ENCODE measurements at regions not wholly inside any gene's neighbourhood (a gene's known extent, or its start where the extent isn't known, plus 50 kb on each side); places are given as distances from the start of the nearest gene placed in this dataset.

DNA sequence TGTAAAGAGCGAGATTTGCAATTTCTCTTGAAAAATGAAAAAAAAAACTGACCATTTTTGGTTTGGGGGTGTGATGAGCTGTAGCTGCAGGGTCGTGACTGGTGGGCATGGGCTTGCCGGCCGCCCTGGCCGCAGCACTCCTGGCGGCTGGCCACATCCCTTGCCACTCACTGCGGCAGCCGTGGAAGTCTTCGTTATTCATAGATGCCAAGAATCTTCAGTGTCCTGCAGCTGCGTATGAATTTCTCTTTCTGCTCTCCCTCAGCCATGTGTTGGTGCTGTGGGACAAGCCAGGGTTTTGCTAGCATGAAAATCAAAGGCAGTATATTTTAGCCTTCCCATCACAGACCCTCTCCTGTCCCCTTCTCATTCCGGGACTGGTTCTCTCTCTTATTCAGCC is 151.7 kb upstream of the TSHZ3 start:
- no peak overlapping the region for H3K4me3 ChIP-seq (ENCODE audit: low read depth in 1 of 3, low read length in 3 of 3)
- H3K4me1 ChIP-seq (ENCODE audit: control insufficient read depth in 4 of 4, insufficient read depth in 4 of 4, low read length in 3 of 4) = no peaks in the 10 kb centered on the region
- peaks cover 0 to 4% (median 0%) of the 10 kb centered on the region in 4 donors for H3K27me3 ChIP-seq (ENCODE audit: control insufficient read depth in 4 of 4, insufficient read depth in 4 of 4, low read length in 3 of 4)
- H3K9me3 ChIP-seq (ENCODE audit: control insufficient read depth in 4 of 4, low read length in 3 of 4) = no peaks in the 10 kb centered on the region
- TF ChIP-seq, protein P1, sequence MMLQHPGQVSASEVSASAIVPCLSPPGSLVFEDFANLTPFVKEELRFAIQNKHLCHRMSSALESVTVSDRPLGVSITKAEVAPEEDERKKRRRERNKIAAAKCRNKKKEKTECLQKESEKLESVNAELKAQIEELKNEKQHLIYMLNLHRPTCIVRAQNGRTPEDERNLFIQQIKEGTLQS (IDR thresholded peaks at IDR 0.05) = no peak
- TF ChIP-seq, protein P2, sequence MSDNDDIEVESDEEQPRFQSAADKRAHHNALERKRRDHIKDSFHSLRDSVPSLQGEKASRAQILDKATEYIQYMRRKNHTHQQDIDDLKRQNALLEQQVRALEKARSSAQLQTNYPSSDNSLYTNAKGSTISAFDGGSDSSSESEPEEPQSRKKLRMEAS (IDR thresholded peaks at IDR 0.05) = no peak
- TF ChIP-seq EGR1 (IDR thresholded peaks at IDR 0.05; ENCODE audit: low read depth in 2 of 2) (no peak), FOXA2 (IDR thresholded peaks at IDR 0.05) (no peak), FOXA1 (IDR thresholded peaks at IDR 0.05) (no peak)
- H3K9ac ChIP-seq (ENCODE audit: low read depth in 1 of 2, low read length in 2 of 2) = no peak overlapping the region
- H3K27ac ChIP-seq (ENCODE audit: low read depth in 1 of 2, low read length in 2 of 2) = no peak overlapping the region
- WGBS = 87% methylated on average over 11 of the region's 11 CpGs
- peak; percentile 4 for DNase-seq (ENCODE audit: low spot score)
- H3K36me3 ChIP-seq (ENCODE audit: control insufficient read depth in 4 of 4, insufficient read depth in 3 of 4, low read depth in 1 of 4, low read length in 3 of 4) = no peaks in the 10 kb centered on the region

DNA sequence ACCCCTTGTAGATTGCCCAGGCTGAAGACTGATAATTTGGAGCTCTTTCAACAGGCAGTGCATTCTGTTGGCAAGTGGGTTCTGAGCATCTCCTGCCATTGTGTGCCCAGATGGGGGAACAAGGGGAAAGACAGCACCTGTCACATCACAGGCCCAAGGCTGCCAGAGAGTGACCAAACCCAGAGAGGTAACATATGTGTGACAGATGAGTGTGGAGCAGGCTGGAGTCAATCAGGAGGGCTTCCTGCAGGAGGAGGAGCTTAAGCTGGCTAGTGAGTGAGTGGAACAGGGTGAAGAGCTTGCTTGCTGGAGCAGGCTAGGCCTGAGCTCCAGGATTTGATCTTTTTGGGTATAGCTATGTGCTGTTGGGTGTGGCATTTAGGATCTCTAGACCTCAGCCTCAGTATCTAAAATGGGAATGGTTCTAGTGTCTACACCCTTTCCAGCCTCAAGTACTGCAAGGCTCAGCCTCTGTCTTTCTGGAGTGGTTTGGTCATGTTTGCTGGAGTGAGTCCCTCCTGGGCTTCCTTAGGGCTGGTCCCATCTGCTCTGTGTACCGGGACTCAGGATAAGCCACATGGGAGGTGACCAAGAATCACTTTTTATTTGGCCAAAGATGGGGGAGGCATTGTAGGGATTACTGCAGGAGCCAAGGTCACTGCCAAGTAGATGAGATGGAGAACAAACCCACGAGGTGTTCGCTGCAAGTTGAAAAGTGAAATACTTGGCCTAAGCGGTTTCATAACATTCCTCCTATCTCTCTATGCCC is 152.4 kb upstream of the TSHZ3 start:
- Histone ChIP-seq H3K27ac (ENCODE audit: low read depth in 1 of 2, low read length in 2 of 2) (no peak overlapping the region), H3K9me3 (ENCODE audit: control insufficient read depth in 4 of 4, low read length in 3 of 4) (no peaks in the 10 kb centered on the region), H3K9ac (ENCODE audit: low read depth in 1 of 2, low read length in 2 of 2) (no peak overlapping the region), H3K4me1 (ENCODE audit: control insufficient read depth in 4 of 4, insufficient read depth in 4 of 4, low read length in 3 of 4) (no peaks in the 10 kb centered on the region), H3K36me3 (ENCODE audit: control insufficient read depth in 4 of 4, insufficient read depth in 3 of 4, low read depth in 1 of 4, low read length in 3 of 4) (no peaks in the 10 kb centered on the region), H3K27me3 (ENCODE audit: control insufficient read depth in 4 of 4, insufficient read depth in 4 of 4, low read length in 3 of 4) (peaks cover 0 to 4% (median 0%) of the 10 kb centered on the region in 4 donors), H3K4me3 (ENCODE audit: low read depth in 1 of 3, low read length in 3 of 3) (no peak overlapping the region)
- 85% methylated on average over 4 of the region's 4 CpGs for WGBS
- peak; percentile 5 for DNase-seq (ENCODE audit: low spot score)
- no peak for TF ChIP-seq NR2F2 (IDR thresholded peaks at IDR 0.05)
- no peak for TF ChIP-seq GABPA (IDR thresholded peaks at IDR 0.05 in 1 of 2, conservative IDR thresholded peaks at IDR 0.05 in 1 of 2)
- no peak for TF ChIP-seq YY1 (IDR thresholded peaks at IDR 0.05)
- TF ChIP-seq RXRA (IDR thresholded peaks at IDR 0.05) = no peak
- TF ChIP-seq RAD21 (IDR thresholded peaks at IDR 0.05) = no peak

DNA sequence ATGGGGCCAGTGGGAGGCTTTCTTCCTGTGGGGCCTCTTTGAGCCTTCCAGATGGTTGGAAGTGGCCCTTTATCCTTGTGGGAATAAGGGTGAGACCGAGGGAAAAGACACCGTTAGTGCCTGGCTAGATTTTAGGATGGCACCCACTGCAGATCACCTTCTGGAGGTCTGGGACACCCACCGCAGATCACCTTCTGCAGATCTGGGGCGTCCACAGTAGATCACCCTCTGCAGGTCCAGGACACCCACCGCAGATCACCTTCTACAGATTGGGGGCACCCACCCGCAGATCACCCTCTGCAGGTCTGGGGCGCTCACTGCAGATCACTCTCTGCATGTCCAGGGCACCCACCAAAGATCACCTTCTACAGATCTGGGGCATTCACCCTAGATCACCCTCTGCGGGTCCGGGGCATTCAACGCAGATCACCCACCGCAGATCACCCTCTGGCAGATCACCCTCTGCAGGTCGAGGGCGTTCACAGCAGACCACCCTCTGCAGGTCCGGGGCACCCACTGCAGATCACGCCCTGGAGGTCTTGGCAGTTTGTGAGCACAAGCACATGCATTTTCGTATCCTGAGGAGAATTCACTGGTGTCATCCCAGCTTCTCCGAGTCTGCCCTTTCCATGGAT is 153.4 kb upstream of the TSHZ3 start:
- Histone ChIP-seq H3K27ac (ENCODE audit: low read depth in 1 of 2, low read length in 2 of 2) (no peak overlapping the region), H3K9ac (ENCODE audit: low read depth in 1 of 2, low read length in 2 of 2) (no peak overlapping the region), H3K9me3 (ENCODE audit: control insufficient read depth in 4 of 4, low read length in 3 of 4) (no peaks in the 10 kb centered on the region), H3K4me1 (ENCODE audit: control insufficient read depth in 4 of 4, insufficient read depth in 4 of 4, low read length in 3 of 4) (no peaks in the 10 kb centered on the region), H3K36me3 (ENCODE audit: control insufficient read depth in 4 of 4, insufficient read depth in 3 of 4, low read depth in 1 of 4, low read length in 3 of 4) (no peaks in the 10 kb centered on the region), H3K27me3 (ENCODE audit: control insufficient read depth in 4 of 4, insufficient read depth in 4 of 4, low read length in 3 of 4) (peaks cover 0 to 4% (median 0%) of the 10 kb centered on the region in 4 donors), H3K4me3 (ENCODE audit: low read depth in 1 of 3, low read length in 3 of 3) (no peak overlapping the region)
- peak; percentile 9 for DNase-seq (ENCODE audit: low spot score)
- TF ChIP-seq, protein P1 (IDR thresholded peaks at IDR 0.05) = no peak
- TF ChIP-seq, protein P2 (IDR thresholded peaks at IDR 0.05) = no peak
- TF ChIP-seq TAF1 (conservative IDR thresholded peaks at IDR 0.05) (no peak), YY1 (IDR thresholded peaks at IDR 0.05) (no peak), JUND (IDR thresholded peaks at IDR 0.05) (no peak), SP1 (IDR thresholded peaks at IDR 0.05) (no peak), GABPA (IDR thresholded peaks at IDR 0.05 in 1 of 2, conservative IDR thresholded peaks at IDR 0.05 in 1 of 2) (no peak), FOXA2 (IDR thresholded peaks at IDR 0.05) (no peak), EGR1 (IDR thresholded peaks at IDR 0.05; ENCODE audit: low read depth in 2 of 2) (no peak), RAD21 (IDR thresholded peaks at IDR 0.05) (no peak), FOXA1 (IDR thresholded peaks at IDR 0.05) (no peak)
- TF ChIP-seq, protein P3, sequence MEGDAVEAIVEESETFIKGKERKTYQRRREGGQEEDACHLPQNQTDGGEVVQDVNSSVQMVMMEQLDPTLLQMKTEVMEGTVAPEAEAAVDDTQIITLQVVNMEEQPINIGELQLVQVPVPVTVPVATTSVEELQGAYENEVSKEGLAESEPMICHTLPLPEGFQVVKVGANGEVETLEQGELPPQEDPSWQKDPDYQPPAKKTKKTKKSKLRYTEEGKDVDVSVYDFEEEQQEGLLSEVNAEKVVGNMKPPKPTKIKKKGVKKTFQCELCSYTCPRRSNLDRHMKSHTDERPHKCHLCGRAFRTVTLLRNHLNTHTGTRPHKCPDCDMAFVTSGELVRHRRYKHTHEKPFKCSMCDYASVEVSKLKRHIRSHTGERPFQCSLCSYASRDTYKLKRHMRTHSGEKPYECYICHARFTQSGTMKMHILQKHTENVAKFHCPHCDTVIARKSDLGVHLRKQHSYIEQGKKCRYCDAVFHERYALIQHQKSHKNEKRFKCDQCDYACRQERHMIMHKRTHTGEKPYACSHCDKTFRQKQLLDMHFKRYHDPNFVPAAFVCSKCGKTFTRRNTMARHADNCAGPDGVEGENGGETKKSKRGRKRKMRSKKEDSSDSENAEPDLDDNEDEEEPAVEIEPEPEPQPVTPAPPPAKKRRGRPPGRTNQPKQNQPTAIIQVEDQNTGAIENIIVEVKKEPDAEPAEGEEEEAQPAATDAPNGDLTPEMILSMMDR (IDR thresholded peaks at IDR 0.05; ENCODE audit: low read depth, low read length, missing input control) = no peak
- TF ChIP-seq, protein P4, sequence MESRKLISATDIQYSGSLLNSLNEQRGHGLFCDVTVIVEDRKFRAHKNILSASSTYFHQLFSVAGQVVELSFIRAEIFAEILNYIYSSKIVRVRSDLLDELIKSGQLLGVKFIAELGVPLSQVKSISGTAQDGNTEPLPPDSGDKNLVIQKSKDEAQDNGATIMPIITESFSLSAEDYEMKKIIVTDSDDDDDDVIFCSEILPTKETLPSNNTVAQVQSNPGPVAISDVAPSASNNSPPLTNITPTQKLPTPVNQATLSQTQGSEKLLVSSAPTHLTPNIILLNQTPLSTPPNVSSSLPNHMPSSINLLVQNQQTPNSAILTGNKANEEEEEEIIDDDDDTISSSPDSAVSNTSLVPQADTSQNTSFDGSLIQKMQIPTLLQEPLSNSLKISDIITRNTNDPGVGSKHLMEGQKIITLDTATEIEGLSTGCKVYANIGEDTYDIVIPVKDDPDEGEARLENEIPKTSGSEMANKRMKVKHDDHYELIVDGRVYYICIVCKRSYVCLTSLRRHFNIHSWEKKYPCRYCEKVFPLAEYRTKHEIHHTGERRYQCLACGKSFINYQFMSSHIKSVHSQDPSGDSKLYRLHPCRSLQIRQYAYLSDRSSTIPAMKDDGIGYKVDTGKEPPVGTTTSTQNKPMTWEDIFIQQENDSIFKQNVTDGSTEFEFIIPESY (IDR thresholded peaks at IDR 0.05) = no peak
- WGBS = 85% methylated on average over 17 of the region's 17 CpGs
